ENCODE measurements at regions not wholly inside any gene's neighbourhood (a gene's known extent, or its start where the extent isn't known, plus 50 kb on each side); places are given as distances from the start of the nearest gene placed in this dataset.

DNA sequence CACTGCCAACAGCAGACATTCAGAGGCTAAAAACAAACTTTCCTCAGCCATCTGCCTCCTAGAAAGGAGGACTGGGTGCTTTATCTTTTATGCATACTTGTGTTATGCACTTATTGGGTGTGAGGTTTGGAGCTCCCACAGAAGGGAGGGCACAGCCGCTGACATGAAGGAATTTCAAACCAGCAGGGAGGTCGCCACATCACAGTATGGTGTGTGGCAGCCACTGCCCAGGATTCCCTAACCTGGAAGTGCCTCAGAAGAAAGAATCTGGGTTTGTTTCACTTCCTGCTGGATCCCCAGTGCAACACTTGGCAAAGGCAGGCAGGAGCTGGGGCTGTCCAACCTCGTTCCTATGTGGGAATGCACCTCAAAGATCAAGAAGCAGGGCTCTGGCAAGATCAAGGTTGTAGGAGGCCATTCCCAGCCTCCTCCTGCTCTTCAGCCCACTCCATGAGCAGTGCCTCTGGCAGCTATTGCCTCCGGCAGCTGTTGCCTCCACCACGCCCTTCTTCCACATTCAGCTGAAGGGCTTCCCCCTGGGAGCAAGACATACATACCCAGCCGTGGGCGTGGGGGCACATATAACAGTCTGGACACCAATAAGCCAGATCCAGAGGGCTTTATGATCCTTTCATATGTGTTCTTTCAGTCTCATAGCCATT lies 109.0 kb upstream of the MAMLD1 start:
- no peaks in the 10 kb centered on the region for H3K36me3 ChIP-seq
- TF ChIP-seq, protein P1, sequence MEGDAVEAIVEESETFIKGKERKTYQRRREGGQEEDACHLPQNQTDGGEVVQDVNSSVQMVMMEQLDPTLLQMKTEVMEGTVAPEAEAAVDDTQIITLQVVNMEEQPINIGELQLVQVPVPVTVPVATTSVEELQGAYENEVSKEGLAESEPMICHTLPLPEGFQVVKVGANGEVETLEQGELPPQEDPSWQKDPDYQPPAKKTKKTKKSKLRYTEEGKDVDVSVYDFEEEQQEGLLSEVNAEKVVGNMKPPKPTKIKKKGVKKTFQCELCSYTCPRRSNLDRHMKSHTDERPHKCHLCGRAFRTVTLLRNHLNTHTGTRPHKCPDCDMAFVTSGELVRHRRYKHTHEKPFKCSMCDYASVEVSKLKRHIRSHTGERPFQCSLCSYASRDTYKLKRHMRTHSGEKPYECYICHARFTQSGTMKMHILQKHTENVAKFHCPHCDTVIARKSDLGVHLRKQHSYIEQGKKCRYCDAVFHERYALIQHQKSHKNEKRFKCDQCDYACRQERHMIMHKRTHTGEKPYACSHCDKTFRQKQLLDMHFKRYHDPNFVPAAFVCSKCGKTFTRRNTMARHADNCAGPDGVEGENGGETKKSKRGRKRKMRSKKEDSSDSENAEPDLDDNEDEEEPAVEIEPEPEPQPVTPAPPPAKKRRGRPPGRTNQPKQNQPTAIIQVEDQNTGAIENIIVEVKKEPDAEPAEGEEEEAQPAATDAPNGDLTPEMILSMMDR (IDR thresholded peaks at IDR 0.05; ENCODE audit: low read depth, low read length): no peak
- no peak for DNase-seq

DNA sequence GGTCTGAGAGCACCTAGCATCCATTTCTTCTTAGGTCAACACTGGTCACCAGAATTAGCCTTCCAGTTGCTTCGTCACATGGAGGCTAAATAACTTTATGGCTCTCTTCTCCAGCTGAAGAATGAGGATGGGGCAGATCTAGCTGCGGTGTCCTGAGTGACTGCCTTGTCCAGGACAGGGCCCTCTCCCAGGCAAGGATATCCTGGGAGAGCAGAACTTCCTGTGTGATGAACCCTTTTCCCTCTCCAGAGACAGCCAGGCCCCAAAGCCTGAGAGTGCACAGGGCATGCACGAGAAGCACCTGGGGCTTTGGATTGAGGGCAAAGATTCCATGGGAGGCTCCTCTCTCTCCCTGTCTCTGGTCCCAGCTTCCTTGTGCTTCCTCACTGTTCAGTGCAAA lies 108.2 kb upstream of the MAMLD1 start:
- peaks cover 2% of the 10 kb centered on the region for H3K9me3 ChIP-seq (ENCODE audit: severe bottlenecking)
- no peak for DNase-seq
- TF ChIP-seq, protein P1 (IDR thresholded peaks at IDR 0.05; ENCODE audit: low read depth, low read length): no peak

More for the DNA sequence above, 109.0 kb upstream of the MAMLD1 start:
- Histone ChIP-seq H3K4me3 (ENCODE audit: low read depth, low read length) (no peak overlapping the region), H3K27ac (no peak overlapping the region), H3K9me3 (ENCODE audit: severe bottlenecking) (peaks cover 2% of the 10 kb centered on the region), H3K27me3 (ENCODE audit: insufficient read depth, low read depth, severe bottlenecking) (peaks cover 73% of the 10 kb centered on the region)

DNA sequence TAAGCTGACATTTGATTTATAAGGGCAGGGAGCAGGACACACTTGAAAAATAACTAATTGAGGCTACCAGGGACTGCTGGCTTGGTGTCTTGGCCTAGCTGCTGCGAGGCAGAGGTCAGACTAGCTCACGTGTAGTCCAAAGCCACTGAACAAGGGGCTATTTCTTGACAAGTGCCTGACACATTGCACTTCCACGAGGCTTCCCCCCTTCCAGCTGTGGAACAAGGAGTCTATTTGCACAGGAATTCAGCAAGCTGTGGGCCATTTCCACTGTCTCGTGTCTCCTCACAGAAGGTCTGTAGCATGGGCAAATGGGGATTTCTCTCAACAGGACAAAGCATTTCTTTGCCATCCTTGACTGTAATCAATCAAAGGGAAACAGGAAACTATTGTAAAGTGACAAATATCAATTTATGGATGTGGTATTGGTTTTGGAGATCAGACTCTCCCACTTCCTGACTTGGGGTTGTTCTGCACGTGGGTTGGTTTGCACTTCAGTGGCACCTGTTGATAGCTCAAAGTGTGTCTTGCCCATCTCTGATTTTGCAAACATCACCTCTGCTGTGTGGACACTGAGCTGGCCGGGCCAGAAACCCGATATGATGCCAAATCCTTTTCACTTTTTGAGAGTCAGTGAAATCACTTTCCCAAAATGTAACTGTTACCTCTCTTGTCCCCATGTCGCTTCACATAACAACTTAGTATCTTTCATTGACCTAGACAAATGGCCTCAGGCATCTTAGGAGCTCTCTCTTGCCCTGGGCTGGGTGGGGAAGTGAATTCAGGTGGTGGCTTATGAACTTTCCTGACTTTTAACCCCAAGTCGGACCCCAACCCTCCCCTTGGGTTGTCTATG lies 107.4 kb upstream of the MAMLD1 start:
- no peaks in the 10 kb centered on the region for H3K36me3 ChIP-seq
- no peak overlapping the region for H3K27ac ChIP-seq
- H3K4me3 ChIP-seq (ENCODE audit: low read depth, low read length): no peak overlapping the region
- DNase-seq: no peak
- TF ChIP-seq, protein P1 (IDR thresholded peaks at IDR 0.05; ENCODE audit: low read depth, low read length): no peak
- H3K9me3 ChIP-seq (ENCODE audit: severe bottlenecking): peaks cover 2% of the 10 kb centered on the region
- peaks cover 80% of the 10 kb centered on the region for H3K27me3 ChIP-seq (ENCODE audit: insufficient read depth, low read depth, severe bottlenecking)

More for the DNA sequence above, 108.2 kb upstream of the MAMLD1 start:
- H3K36me3 ChIP-seq: no peaks in the 10 kb centered on the region
- H3K27ac ChIP-seq: no peak overlapping the region
- peaks cover 76% of the 10 kb centered on the region for H3K27me3 ChIP-seq (ENCODE audit: insufficient read depth, low read depth, severe bottlenecking)
- H3K4me3 ChIP-seq (ENCODE audit: low read depth, low read length): no peak overlapping the region

DNA sequence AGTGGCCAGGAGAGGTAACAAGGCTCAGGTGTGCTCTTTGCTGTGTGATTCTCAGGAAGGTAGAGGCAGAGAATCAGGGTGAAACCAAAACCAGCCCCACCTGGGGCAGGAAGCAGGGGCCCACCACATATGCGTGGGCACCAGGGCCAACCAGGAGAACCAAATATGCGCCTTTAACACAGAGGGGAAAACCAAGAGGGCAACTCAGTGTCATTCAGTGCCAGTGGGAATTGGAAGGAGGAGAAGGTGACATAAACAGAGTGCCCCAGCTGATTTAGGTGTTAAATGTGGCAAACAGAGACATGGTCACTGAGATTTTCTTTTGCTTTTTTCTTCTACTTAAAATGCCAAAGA lies 106.8 kb upstream of the MAMLD1 start:
- Histone ChIP-seq H3K36me3 (no peaks in the 10 kb centered on the region), H3K4me3 (ENCODE audit: low read depth, low read length) (no peak overlapping the region), H3K9me3 (ENCODE audit: severe bottlenecking) (no peaks in the 10 kb centered on the region), H3K27me3 (ENCODE audit: insufficient read depth, low read depth, severe bottlenecking) (peaks cover 86% of the 10 kb centered on the region), H3K27ac (no peak overlapping the region)
- TF ChIP-seq, protein P1 (IDR thresholded peaks at IDR 0.05; ENCODE audit: low read depth, low read length): no peak
- no peak for DNase-seq

DNA sequence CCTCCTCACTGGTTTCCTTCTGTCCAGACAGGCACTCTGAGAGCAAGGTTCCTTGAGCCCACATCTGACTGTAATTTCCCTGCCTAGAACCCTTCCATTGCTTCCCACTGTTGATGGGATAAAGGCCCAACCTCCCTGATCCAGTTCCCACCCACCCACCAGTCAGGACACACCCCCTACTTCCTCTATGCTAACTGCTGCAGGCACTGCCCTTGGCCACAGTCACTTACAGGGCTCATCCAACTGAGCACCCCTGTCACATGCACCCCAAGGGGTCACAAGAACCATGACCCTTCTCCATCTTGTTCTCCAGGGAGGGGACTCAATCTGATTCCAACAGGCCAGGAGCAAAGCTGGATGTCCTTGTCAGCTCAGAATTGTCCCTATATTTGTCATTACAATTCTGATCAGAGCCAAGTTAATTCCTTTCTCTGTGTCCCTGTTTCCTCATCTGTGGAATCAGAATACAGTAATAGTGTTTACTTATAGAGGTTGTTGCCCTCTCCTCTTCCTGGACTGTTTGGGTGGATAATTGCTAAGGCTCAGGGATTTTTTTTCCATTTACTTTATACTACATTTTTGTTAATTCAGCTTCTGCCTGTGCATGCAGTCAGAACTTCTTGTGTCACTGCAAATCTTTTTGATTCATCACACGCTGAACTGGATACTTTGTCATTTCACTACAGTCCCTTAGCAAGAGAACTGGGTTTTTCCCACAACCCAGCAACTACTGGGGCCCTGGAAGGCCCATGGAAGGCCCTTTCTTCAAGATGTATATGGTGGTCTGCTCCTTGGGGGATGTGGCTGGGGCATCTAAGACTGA lies 105.6 kb upstream of the MAMLD1 start:
- Histone ChIP-seq H3K27me3 (ENCODE audit: insufficient read depth, low read depth, severe bottlenecking) (peaks cover 93% of the 10 kb centered on the region), H3K36me3 (no peaks in the 10 kb centered on the region), H3K4me3 (ENCODE audit: low read depth, low read length) (no peak overlapping the region), H3K9me3 (ENCODE audit: severe bottlenecking) (no peaks in the 10 kb centered on the region), H3K27ac (no peak overlapping the region)
- no peak for DNase-seq
- TF ChIP-seq, protein P1 (IDR thresholded peaks at IDR 0.05; ENCODE audit: low read depth, low read length): no peak

Measured in WERI-Rb-1 (cell line).